SK-N-SH treated with all-trans-retinoic acid at 6 μM for 48 hours (cell line): ENCODE measurements at regions not wholly inside any gene's neighbourhood (a gene's known extent, or its start where the extent isn't known, plus 50 kb on each side); places are given as distances from the start of the nearest gene placed in this dataset.

Experiments used
- ATAC-seq: fragments of 200-7000 bp; cut with Tn5 transposase; 3 replicates; pipeline ENCODE4 v1.9.1; 2020; ENCODE audit warnings: mild to moderate bottlenecking, moderate library complexity
- ARNTL ChIP-seq: fragments of 450-650 bp; formaldehyde crosslinking; IDR thresholded peaks from 2 replicates; pipeline ENCODE4 v1.5.0; 2020; ENCODE audit warnings: low read depth, mild to moderate bottlenecking, moderate library complexity, borderline replicate concordance
- BACH2 ChIP-seq: fragments of 250-450 bp; sonication (Bioruptor Pico); IDR thresholded peaks from 2 replicates; pipeline ENCODE4 v1.9.0; 2021; ENCODE audit warnings: mild to moderate bottlenecking, borderline replicate concordance
- CSDC2 ChIP-seq: fragments of 250-450 bp; sonication (Bioruptor Pico); IDR thresholded peaks from 2 replicates; pipeline ENCODE4 v1.5.0; 2020; ENCODE audit warnings: mild to moderate bottlenecking, moderate library complexity
- CSRNP3 ChIP-seq: fragments of 250-450 bp; sonication (Bioruptor Pico); IDR thresholded peaks from 2 replicates; pipeline ENCODE4 v1.5.1; 2021; ENCODE audit warnings: mild to moderate bottlenecking, moderate library complexity
- ESRRG ChIP-seq: fragments of 250-450 bp; sonication (Bioruptor Pico); IDR thresholded peaks from 2 replicates; pipeline ENCODE4 v1.6.1; 2021; ENCODE audit warnings: mild to moderate bottlenecking
- GLIS3 ChIP-seq: fragments of 250-450 bp; sonication (Bioruptor Pico); IDR thresholded peaks from 2 replicates; pipeline ENCODE4 v1.5.0; 2020; ENCODE audit warnings: mild to moderate bottlenecking, moderate library complexity
- ISL1 ChIP-seq: fragments of 250-450 bp; sonication (Bioruptor Pico); IDR thresholded peaks from 2 replicates; pipeline ENCODE4 v2.1.2; 2022; ENCODE audit warnings: mild to moderate bottlenecking, moderate library complexity
- PPARA ChIP-seq: fragments of 250-450 bp; sonication (Bioruptor Pico); IDR thresholded peaks from 2 replicates; pipeline ENCODE4 v1.5.0; 2020; ENCODE audit warnings: mild to moderate bottlenecking, borderline replicate concordance
- RARB ChIP-seq: fragments of 250-450 bp; sonication (Bioruptor Pico); IDR thresholded peaks from 2 replicates; pipeline ENCODE4 v1.8.0; 2021; ENCODE audit warnings: mild to moderate bottlenecking, moderate library complexity
- SNAI2 ChIP-seq: fragments of 250-450 bp; sonication (Bioruptor Pico); IDR thresholded peaks from 2 replicates; pipeline ENCODE4 v1.5.0; 2020; ENCODE audit warnings: mild to moderate bottlenecking, moderate library complexity
- TCF4 ChIP-seq: fragments of 250-450 bp; sonication (Bioruptor Pico); IDR thresholded peaks from 2 replicates; pipeline ENCODE4 v1.8.0; 2021; ENCODE audit warnings: mild to moderate bottlenecking, moderate library complexity, borderline replicate concordance
- TOX ChIP-seq: fragments of 250-450 bp; sonication (Bioruptor Pico); IDR thresholded peaks from 2 replicates; pipeline ENCODE4 v1.8.0; 2021; ENCODE audit warnings: mild to moderate bottlenecking, moderate library complexity, borderline replicate concordance
- TSHZ2 ChIP-seq: fragments of 250-450 bp; sonication (Bioruptor Pico); IDR thresholded peaks from 2 replicates; pipeline ENCODE4 v1.5.0; 2020; ENCODE audit warnings: mild to moderate bottlenecking, moderate library complexity
- ZC3H10 ChIP-seq: fragments of 250-450 bp; sonication (Bioruptor Pico); IDR thresholded peaks from 2 replicates; pipeline ENCODE4 v1.5.1; 2021; ENCODE audit warnings: mild to moderate bottlenecking, moderate library complexity
- ZFP3 ChIP-seq: fragments of 250-450 bp; sonication (Bioruptor Pico); IDR thresholded peaks from 2 replicates; pipeline ENCODE4 v1.5.0; 2020; ENCODE audit warnings: mild to moderate bottlenecking, moderate library complexity
- ZFP30 ChIP-seq: fragments of 450-650 bp; formaldehyde crosslinking; IDR thresholded peaks from 2 replicates; pipeline ENCODE4 v1.5.0; 2022; ENCODE audit warnings: mild to moderate bottlenecking, moderate library complexity
- ZNF565 ChIP-seq: fragments of 450-650 bp; formaldehyde crosslinking; conservative IDR thresholded peaks from 2 replicates; pipeline ENCODE4 v1.5.0; 2020; ENCODE audit warnings: low read depth, mild to moderate bottlenecking, moderate library complexity
- ZNF70 ChIP-seq: fragments of 450-650 bp; formaldehyde crosslinking; IDR thresholded peaks from 2 replicates; pipeline ENCODE4 v1.5.0; 2020; ENCODE audit warnings: mild to moderate bottlenecking, moderate library complexity
- ZNF8 ChIP-seq: fragments of 450-650 bp; formaldehyde crosslinking; IDR thresholded peaks from 2 replicates; pipeline ENCODE4 v1.5.0; 2020; ENCODE audit warnings: mild to moderate bottlenecking, moderate library complexity
- TF ChIP-seq, protein P1 (sequence below): fragments of 250-450 bp; sonication (Bioruptor Pico); IDR thresholded peaks from 2 replicates; pipeline ENCODE4 v1.5.1; 2020; ENCODE audit warnings: low read depth, mild to moderate bottlenecking, moderate library complexity
- TF ChIP-seq, protein P2 (sequence below): fragments of 250-450 bp; sonication (Bioruptor Pico); IDR thresholded peaks from 2 replicates; pipeline ENCODE4 v1.8.0; 2021; ENCODE audit warnings: low read depth, mild to moderate bottlenecking, moderate library complexity, borderline replicate concordance
- TF ChIP-seq, protein P3 (sequence below): fragments of 250-450 bp; sonication (Bioruptor Pico); IDR thresholded peaks from 2 replicates; pipeline ENCODE4 v1.8.0; 2020; ENCODE audit warnings: mild to moderate bottlenecking, moderate library complexity, borderline replicate concordance

- ATAC-seq = no peak
- TF ChIP-seq SNAI2 (CRISPR knock-in tag) (no peak), TCF4 (CRISPR knock-in tag) (no peak), ISL1 (no peak), ZFP30 (CRISPR knock-in tag) (no peak), TOX (CRISPR knock-in tag) (no peak), ZNF70 (CRISPR knock-in tag) (no peak), TSHZ2 (CRISPR knock-in tag) (no peak), ZFP3 (CRISPR knock-in tag) (no peak), RARB (CRISPR knock-in tag) (no peak)
- TF ChIP-seq, protein P1, sequence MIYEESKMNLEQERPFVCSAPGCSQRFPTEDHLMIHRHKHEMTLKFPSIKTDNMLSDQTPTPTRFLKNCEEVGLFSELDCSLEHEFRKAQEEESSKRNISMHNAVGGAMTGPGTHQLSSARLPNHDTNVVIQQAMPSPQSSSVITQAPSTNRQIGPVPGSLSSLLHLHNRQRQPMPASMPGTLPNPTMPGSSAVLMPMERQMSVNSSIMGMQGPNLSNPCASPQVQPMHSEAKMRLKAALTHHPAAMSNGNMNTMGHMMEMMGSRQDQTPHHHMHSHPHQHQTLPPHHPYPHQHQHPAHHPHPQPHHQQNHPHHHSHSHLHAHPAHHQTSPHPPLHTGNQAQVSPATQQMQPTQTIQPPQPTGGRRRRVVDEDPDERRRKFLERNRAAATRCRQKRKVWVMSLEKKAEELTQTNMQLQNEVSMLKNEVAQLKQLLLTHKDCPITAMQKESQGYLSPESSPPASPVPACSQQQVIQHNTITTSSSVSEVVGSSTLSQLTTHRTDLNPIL (CRISPR knock-in tag) = no peak
- TF ChIP-seq, all 23 proteins: peak for 0
Observed at GRCh38 chr18:68438983-68439382, 275.9 kb downstream of the TMX3 start.

- no peak for TF ChIP-seq BACH2 (CRISPR knock-in tag)
- TF ChIP-seq ISL1 = no peak
- no peak for TF ChIP-seq TSHZ2 (CRISPR knock-in tag)
- TF ChIP-seq TOX (CRISPR knock-in tag) = no peak
- TF ChIP-seq TCF4 (CRISPR knock-in tag) = no peak
- TF ChIP-seq ZFP3 (CRISPR knock-in tag) = no peak
- no peak for TF ChIP-seq GLIS3 (CRISPR knock-in tag)
- TF ChIP-seq, protein P2, sequence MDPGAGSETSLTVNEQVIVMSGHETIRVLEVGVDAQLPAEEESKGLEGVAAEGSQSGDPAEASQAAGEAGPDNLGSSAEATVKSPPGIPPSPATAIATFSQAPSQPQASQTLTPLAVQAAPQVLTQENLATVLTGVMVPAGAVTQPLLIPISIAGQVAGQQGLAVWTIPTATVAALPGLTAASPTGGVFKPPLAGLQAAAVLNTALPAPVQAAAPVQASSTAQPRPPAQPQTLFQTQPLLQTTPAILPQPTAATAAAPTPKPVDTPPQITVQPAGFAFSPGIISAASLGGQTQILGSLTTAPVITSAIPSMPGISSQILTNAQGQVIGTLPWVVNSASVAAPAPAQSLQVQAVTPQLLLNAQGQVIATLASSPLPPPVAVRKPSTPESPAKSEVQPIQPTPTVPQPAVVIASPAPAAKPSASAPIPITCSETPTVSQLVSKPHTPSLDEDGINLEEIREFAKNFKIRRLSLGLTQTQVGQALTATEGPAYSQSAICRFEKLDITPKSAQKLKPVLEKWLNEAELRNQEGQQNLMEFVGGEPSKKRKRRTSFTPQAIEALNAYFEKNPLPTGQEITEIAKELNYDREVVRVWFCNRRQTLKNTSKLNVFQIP (CRISPR knock-in tag) = no peak
- TF ChIP-seq ZC3H10 (CRISPR knock-in tag) = no peak
- no peak for TF ChIP-seq ZNF565 (CRISPR knock-in tag)
- TF ChIP-seq, protein P3, sequence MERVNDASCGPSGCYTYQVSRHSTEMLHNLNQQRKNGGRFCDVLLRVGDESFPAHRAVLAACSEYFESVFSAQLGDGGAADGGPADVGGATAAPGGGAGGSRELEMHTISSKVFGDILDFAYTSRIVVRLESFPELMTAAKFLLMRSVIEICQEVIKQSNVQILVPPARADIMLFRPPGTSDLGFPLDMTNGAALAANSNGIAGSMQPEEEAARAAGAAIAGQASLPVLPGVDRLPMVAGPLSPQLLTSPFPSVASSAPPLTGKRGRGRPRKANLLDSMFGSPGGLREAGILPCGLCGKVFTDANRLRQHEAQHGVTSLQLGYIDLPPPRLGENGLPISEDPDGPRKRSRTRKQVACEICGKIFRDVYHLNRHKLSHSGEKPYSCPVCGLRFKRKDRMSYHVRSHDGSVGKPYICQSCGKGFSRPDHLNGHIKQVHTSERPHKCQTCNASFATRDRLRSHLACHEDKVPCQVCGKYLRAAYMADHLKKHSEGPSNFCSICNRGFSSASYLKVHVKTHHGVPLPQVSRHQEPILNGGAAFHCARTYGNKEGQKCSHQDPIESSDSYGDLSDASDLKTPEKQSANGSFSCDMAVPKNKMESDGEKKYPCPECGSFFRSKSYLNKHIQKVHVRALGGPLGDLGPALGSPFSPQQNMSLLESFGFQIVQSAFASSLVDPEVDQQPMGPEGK (CRISPR knock-in tag) = no peak
- TF ChIP-seq CSDC2 (CRISPR knock-in tag) = no peak
- TF ChIP-seq ZFP30 (CRISPR knock-in tag) = no peak
- TF ChIP-seq ARNTL (CRISPR knock-in tag) = no peak
- no peak for TF ChIP-seq ESRRG (CRISPR knock-in tag)
- TF ChIP-seq CSRNP3 (CRISPR knock-in tag) = no peak
- TF ChIP-seq RARB (CRISPR knock-in tag) = no peak
- TF ChIP-seq ZNF8 (CRISPR knock-in tag) = no peak
- no peak for TF ChIP-seq PPARA (CRISPR knock-in tag)
- TF ChIP-seq, protein P1 (CRISPR knock-in tag) = no peak
- no peak for ATAC-seq
Observed at GRCh38 chr18:68438536-68438935, 276.4 kb downstream of the TMX3 start.
